ENCODE measurements at regions not wholly inside any gene's neighbourhood (a gene's known extent, or its start where the extent isn't known, plus 50 kb on each side); places are given as distances from the start of the nearest gene placed in this dataset.

DNA sequence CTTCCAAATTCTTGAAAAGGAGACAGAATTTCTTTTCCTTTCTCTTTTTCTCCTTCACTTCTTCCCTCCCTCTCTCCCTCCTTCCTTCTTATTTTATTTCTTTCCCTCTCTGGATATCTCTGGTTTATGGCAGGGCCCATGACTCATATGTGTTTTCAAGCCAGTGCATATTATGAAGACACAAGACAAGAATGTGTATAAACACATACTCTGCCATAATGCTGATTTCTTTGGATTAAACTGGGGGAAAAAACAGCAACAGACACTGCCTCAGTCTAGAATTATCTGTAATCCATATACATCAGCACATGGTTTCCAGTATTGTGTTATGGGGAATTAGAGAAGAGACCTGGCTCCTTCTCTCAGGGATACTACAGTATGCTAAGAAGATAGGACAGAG lies 82.8 kb upstream of the CPO start:
- TF ChIP-seq, protein P1, sequence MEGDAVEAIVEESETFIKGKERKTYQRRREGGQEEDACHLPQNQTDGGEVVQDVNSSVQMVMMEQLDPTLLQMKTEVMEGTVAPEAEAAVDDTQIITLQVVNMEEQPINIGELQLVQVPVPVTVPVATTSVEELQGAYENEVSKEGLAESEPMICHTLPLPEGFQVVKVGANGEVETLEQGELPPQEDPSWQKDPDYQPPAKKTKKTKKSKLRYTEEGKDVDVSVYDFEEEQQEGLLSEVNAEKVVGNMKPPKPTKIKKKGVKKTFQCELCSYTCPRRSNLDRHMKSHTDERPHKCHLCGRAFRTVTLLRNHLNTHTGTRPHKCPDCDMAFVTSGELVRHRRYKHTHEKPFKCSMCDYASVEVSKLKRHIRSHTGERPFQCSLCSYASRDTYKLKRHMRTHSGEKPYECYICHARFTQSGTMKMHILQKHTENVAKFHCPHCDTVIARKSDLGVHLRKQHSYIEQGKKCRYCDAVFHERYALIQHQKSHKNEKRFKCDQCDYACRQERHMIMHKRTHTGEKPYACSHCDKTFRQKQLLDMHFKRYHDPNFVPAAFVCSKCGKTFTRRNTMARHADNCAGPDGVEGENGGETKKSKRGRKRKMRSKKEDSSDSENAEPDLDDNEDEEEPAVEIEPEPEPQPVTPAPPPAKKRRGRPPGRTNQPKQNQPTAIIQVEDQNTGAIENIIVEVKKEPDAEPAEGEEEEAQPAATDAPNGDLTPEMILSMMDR (IDR thresholded peaks at IDR 0.05), result no peak
- no peak for TF ChIP-seq POLR2A (IDR thresholded peaks at IDR 0.05)
